SK-N-SH treated with all-trans-retinoic acid at 6 μM for 48 hours (cell line): ENCODE measurements at regions not wholly inside any gene's neighbourhood (a gene's known extent, or its start where the extent isn't known, plus 50 kb on each side); places are given as distances from the start of the nearest gene placed in this dataset.
"Not testable (repeated sequence)": the region's sequence is repeated elsewhere in the genome, so short reads cannot be mapped to it uniquely, and the experiment has no call there.

Experiments used
- ATAC-seq: fragments of 200-7000 bp; cut with Tn5 transposase; 3 replicates; pipeline ENCODE4 v1.9.1; 2020; ENCODE audit warnings: mild to moderate bottlenecking, moderate library complexity
- ARNTL ChIP-seq: fragments of 450-650 bp; formaldehyde crosslinking; IDR thresholded peaks from 2 replicates; pipeline ENCODE4 v1.5.0; 2020; ENCODE audit warnings: low read depth, mild to moderate bottlenecking, moderate library complexity, borderline replicate concordance
- BACH2 ChIP-seq: fragments of 250-450 bp; sonication (Bioruptor Pico); IDR thresholded peaks from 2 replicates; pipeline ENCODE4 v1.9.0; 2021; ENCODE audit warnings: mild to moderate bottlenecking, borderline replicate concordance
- CSDC2 ChIP-seq: fragments of 250-450 bp; sonication (Bioruptor Pico); IDR thresholded peaks from 2 replicates; pipeline ENCODE4 v1.5.0; 2020; ENCODE audit warnings: mild to moderate bottlenecking, moderate library complexity
- ESRRG ChIP-seq: fragments of 250-450 bp; sonication (Bioruptor Pico); IDR thresholded peaks from 2 replicates; pipeline ENCODE4 v1.6.1; 2021; ENCODE audit warnings: mild to moderate bottlenecking
- GLIS3 ChIP-seq: fragments of 250-450 bp; sonication (Bioruptor Pico); IDR thresholded peaks from 2 replicates; pipeline ENCODE4 v1.5.0; 2020; ENCODE audit warnings: mild to moderate bottlenecking, moderate library complexity
- ISL1 ChIP-seq: fragments of 250-450 bp; sonication (Bioruptor Pico); IDR thresholded peaks from 2 replicates; pipeline ENCODE4 v2.1.2; 2022; ENCODE audit warnings: mild to moderate bottlenecking, moderate library complexity
- OSR1 ChIP-seq: fragments of 250-450 bp; sonication (Bioruptor Pico); IDR thresholded peaks from 2 replicates; pipeline ENCODE4 v1.8.0; 2022; ENCODE audit warnings: moderate library complexity, mild to moderate bottlenecking, inconsistent platforms
- PPARA ChIP-seq: fragments of 250-450 bp; sonication (Bioruptor Pico); IDR thresholded peaks from 2 replicates; pipeline ENCODE4 v1.5.0; 2020; ENCODE audit warnings: mild to moderate bottlenecking, borderline replicate concordance
- RARB ChIP-seq: fragments of 250-450 bp; sonication (Bioruptor Pico); IDR thresholded peaks from 2 replicates; pipeline ENCODE4 v1.8.0; 2021; ENCODE audit warnings: mild to moderate bottlenecking, moderate library complexity
- SNAI2 ChIP-seq: fragments of 250-450 bp; sonication (Bioruptor Pico); IDR thresholded peaks from 2 replicates; pipeline ENCODE4 v1.5.0; 2020; ENCODE audit warnings: mild to moderate bottlenecking, moderate library complexity
- TCF4 ChIP-seq: fragments of 250-450 bp; sonication (Bioruptor Pico); IDR thresholded peaks from 2 replicates; pipeline ENCODE4 v1.8.0; 2021; ENCODE audit warnings: mild to moderate bottlenecking, moderate library complexity, borderline replicate concordance
- TOX ChIP-seq: fragments of 250-450 bp; sonication (Bioruptor Pico); IDR thresholded peaks from 2 replicates; pipeline ENCODE4 v1.8.0; 2021; ENCODE audit warnings: mild to moderate bottlenecking, moderate library complexity, borderline replicate concordance
- ZC3H10 ChIP-seq: fragments of 250-450 bp; sonication (Bioruptor Pico); IDR thresholded peaks from 2 replicates; pipeline ENCODE4 v1.5.1; 2021; ENCODE audit warnings: mild to moderate bottlenecking, moderate library complexity
- ZFP3 ChIP-seq: fragments of 250-450 bp; sonication (Bioruptor Pico); IDR thresholded peaks from 2 replicates; pipeline ENCODE4 v1.5.0; 2020; ENCODE audit warnings: mild to moderate bottlenecking, moderate library complexity
- ZFP30 ChIP-seq: fragments of 450-650 bp; formaldehyde crosslinking; IDR thresholded peaks from 2 replicates; pipeline ENCODE4 v1.5.0; 2022; ENCODE audit warnings: mild to moderate bottlenecking, moderate library complexity
- ZNF565 ChIP-seq: fragments of 450-650 bp; formaldehyde crosslinking; conservative IDR thresholded peaks from 2 replicates; pipeline ENCODE4 v1.5.0; 2020; ENCODE audit warnings: low read depth, mild to moderate bottlenecking, moderate library complexity
- ZNF70 ChIP-seq: fragments of 450-650 bp; formaldehyde crosslinking; IDR thresholded peaks from 2 replicates; pipeline ENCODE4 v1.5.0; 2020; ENCODE audit warnings: mild to moderate bottlenecking, moderate library complexity
- TF ChIP-seq, protein P1 (sequence below): fragments of 250-450 bp; sonication (Bioruptor Pico); IDR thresholded peaks from 2 replicates; pipeline ENCODE4 v1.5.0; 2020; ENCODE audit warnings: mild to moderate bottlenecking, moderate library complexity
- TF ChIP-seq, protein P2 (sequence below): fragments of 250-450 bp; sonication (Bioruptor Pico); IDR thresholded peaks from 2 replicates; pipeline ENCODE4 v1.5.1; 2020; ENCODE audit warnings: low read depth, mild to moderate bottlenecking, moderate library complexity
- TF ChIP-seq, protein P3 (sequence below): fragments of 250-450 bp; sonication (Bioruptor Pico); IDR thresholded peaks from 2 replicates; pipeline ENCODE4 v1.5.1; 2021; ENCODE audit warnings: mild to moderate bottlenecking, moderate library complexity
- TF ChIP-seq, protein P4 (sequence below): fragments of 250-450 bp; sonication (Bioruptor Pico); IDR thresholded peaks from 2 replicates; pipeline ENCODE4 v1.8.0; 2020; ENCODE audit warnings: mild to moderate bottlenecking, moderate library complexity, borderline replicate concordance

DNA sequence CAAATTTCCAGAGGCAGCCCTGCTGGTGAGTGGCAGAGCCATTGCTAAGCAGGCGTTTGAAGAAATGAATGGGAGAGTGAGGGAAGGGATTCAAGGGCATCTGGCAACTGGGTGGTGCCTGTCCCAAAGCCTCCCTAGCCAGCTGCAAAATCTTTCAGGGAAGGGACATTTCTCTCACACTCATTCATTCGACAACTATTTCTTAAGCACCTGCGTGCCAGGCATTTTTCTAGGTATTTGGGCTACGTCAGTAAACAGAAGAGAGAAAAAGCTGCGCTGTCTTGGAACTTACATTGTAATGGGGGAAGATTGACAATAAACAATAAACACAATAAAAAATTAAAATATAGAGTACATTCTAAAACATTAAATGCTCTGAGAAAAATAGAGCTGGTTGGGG is 301.9 kb upstream of the USP24 start:
- TF ChIP-seq ISL1 (CRISPR knock-in tag) (no peak), ZC3H10 (CRISPR knock-in tag) (no peak), ZFP3 (CRISPR knock-in tag) (no peak), TOX (no peak)
- ATAC-seq, result no peak

DNA sequence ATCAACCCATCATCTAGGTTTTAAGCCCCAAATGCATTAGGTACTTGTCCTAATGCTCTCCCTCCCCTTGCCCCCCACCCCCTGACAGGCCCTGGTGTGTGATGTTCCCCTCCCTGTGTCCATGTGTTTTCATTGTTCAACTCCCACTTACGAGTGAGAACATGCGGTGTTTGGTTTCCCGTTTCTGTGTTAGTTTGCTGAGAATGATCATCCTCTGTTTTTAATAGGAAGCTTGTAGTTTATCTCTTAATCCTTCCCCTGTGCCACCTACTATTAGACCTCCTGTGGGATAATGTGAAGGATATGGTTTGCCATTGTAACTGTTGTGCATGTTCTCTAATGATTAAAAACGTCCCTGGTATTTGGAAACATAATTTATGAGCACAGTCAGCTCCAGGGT is 299.4 kb upstream of the USP24 start:
- ATAC-seq, result not testable (repeated sequence)

DNA sequence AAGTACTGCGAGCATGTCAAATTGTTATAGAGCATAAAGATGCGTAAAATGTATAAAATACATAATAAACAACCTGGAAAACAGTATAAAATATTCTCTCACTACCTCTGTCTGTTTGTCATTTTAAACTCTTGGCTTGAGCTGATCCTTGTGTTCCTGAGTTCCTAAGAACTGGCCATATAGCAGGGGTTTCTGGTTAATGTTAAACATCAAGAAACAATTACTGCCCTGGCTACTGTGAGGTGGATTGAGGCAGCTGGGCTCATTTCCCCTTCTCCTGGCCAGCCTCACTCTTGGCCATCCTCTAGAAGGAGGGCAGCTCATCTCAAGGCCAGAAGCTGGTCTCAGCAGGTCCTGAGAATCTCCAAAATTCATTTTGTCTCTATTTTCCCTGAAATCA is 297.3 kb upstream of the USP24 start:
- ATAC-seq, result peak; percentile 36; the same call in 1 of the 3 replicates
- TF ChIP-seq, protein P1, sequence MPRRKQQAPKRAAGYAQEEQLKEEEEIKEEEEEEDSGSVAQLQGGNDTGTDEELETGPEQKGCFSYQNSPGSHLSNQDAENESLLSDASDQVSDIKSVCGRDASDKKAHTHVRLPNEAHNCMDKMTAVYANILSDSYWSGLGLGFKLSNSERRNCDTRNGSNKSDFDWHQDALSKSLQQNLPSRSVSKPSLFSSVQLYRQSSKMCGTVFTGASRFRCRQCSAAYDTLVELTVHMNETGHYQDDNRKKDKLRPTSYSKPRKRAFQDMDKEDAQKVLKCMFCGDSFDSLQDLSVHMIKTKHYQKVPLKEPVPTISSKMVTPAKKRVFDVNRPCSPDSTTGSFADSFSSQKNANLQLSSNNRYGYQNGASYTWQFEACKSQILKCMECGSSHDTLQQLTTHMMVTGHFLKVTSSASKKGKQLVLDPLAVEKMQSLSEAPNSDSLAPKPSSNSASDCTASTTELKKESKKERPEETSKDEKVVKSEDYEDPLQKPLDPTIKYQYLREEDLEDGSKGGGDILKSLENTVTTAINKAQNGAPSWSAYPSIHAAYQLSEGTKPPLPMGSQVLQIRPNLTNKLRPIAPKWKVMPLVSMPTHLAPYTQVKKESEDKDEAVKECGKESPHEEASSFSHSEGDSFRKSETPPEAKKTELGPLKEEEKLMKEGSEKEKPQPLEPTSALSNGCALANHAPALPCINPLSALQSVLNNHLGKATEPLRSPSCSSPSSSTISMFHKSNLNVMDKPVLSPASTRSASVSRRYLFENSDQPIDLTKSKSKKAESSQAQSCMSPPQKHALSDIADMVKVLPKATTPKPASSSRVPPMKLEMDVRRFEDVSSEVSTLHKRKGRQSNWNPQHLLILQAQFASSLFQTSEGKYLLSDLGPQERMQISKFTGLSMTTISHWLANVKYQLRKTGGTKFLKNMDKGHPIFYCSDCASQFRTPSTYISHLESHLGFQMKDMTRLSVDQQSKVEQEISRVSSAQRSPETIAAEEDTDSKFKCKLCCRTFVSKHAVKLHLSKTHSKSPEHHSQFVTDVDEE, result no peak
- TF ChIP-seq ZNF565 (CRISPR knock-in tag) (no peak), ZNF70 (CRISPR knock-in tag) (no peak), GLIS3 (CRISPR knock-in tag) (no peak)
- TF ChIP-seq, protein P2, sequence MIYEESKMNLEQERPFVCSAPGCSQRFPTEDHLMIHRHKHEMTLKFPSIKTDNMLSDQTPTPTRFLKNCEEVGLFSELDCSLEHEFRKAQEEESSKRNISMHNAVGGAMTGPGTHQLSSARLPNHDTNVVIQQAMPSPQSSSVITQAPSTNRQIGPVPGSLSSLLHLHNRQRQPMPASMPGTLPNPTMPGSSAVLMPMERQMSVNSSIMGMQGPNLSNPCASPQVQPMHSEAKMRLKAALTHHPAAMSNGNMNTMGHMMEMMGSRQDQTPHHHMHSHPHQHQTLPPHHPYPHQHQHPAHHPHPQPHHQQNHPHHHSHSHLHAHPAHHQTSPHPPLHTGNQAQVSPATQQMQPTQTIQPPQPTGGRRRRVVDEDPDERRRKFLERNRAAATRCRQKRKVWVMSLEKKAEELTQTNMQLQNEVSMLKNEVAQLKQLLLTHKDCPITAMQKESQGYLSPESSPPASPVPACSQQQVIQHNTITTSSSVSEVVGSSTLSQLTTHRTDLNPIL (CRISPR knock-in tag), result no peak
- TF ChIP-seq, all 23 proteins: peak for 0

DNA sequence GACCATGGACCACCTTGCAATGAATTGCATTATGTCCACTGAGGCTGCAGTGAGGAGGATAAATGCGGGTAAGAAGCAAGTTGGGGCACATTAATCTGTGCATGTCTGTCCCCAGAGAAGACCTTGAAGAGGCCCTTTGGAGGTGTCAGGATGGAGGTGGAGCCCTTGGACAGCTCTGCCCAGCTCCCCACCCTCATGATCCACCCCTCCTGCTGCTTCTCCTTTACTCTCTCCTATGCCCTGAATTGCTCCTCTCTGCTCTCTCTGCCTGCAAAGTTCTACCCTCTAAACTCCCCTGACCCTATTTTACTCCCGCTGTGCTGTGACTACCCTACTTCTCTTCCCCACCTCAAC is 292.4 kb upstream of the USP24 start:
- peak; percentile 22; the same call in 1 of the 3 replicates for ATAC-seq
- TF ChIP-seq, protein P2 (CRISPR knock-in tag), result no peak
- TF ChIP-seq ARNTL (no peak), ISL1 (CRISPR knock-in tag) (no peak), ESRRG (CRISPR knock-in tag) (no peak)
- TF ChIP-seq, protein P3, sequence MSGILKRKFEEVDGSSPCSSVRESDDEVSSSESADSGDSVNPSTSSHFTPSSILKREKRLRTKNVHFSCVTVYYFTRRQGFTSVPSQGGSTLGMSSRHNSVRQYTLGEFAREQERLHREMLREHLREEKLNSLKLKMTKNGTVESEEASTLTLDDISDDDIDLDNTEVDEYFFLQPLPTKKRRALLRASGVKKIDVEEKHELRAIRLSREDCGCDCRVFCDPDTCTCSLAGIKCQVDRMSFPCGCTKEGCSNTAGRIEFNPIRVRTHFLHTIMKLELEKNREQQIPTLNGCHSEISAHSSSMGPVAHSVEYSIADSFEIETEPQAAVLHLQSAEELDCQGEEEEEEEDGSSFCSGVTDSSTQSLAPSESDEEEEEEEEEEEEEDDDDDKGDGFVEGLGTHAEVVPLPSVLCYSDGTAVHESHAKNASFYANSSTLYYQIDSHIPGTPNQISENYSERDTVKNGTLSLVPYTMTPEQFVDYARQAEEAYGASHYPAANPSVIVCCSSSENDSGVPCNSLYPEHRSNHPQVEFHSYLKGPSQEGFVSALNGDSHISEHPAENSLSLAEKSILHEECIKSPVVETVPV (CRISPR knock-in tag), result no peak

DNA sequence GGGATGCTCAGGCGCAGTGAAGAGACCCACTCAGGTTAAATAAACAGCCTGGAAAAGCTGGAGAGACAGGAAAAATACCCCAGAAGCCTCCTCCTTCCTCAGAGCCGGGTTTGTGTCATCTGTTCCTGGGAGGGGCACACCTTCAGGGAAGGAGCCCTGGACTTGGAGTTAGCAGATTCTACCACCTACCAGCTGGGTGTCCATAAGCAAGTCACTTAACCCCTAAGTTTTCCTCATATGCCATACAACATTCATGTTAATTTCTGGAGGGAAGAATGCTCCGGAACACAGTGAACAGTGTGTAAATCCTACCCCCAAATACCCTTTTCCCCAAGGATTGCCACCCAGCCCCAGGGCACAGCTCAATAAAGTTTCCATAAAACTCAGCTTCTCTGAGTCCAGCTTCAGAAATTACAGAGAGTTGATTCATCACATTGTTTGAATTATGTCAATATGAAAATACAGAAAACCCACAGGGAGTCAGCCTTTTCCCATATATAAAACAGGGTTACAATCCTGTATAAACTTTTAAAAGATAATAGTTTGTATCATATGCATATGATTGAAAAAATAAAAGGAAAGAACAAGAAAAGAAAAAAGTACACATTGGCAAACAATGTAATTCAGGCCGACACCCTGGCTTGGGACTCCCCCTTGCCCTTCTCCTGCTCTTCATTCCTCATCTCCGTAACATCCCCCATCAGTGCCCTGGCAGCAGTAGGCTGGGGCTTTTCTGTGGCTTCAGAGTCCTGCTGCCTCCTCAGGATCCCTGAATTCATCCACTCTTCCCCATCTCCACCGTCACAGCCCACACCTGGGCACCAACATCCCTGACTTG is 291.8 kb upstream of the USP24 start:
- no peak for TF ChIP-seq ZNF70 (CRISPR knock-in tag)
- ATAC-seq, result peak; percentile 68

DNA sequence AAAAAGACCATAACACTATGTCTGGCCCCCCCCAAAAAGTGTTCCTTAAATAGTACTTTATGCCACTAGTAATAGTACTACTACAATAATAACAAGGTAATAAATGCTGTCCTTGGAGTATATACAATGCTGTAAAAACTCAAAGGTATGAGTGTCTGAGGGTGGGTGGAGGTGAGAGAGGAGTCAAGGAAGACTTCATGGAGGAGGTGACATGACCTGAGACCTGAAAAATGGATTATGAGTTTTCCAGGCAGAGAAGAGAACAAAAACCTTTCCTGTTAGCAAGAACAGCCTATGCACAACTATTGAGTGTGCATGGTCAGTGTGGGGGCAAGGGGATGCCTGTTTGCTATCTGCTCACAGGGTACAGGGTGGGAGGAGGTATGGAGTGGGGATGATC is 290.2 kb upstream of the USP24 start:
- TF ChIP-seq ZNF565 (CRISPR knock-in tag) (no peak), ZFP30 (CRISPR knock-in tag) (no peak), ISL1 (CRISPR knock-in tag) (no peak), ZNF70 (CRISPR knock-in tag) (no peak), GLIS3 (CRISPR knock-in tag) (no peak), RARB (CRISPR knock-in tag) (no peak), CSDC2 (CRISPR knock-in tag) (no peak), PPARA (no peak), TCF4 (CRISPR knock-in tag) (no peak), ARNTL (no peak), SNAI2 (CRISPR knock-in tag) (no peak), BACH2 (CRISPR knock-in tag) (no peak), OSR1 (CRISPR knock-in tag) (no peak)
- TF ChIP-seq, protein P4, sequence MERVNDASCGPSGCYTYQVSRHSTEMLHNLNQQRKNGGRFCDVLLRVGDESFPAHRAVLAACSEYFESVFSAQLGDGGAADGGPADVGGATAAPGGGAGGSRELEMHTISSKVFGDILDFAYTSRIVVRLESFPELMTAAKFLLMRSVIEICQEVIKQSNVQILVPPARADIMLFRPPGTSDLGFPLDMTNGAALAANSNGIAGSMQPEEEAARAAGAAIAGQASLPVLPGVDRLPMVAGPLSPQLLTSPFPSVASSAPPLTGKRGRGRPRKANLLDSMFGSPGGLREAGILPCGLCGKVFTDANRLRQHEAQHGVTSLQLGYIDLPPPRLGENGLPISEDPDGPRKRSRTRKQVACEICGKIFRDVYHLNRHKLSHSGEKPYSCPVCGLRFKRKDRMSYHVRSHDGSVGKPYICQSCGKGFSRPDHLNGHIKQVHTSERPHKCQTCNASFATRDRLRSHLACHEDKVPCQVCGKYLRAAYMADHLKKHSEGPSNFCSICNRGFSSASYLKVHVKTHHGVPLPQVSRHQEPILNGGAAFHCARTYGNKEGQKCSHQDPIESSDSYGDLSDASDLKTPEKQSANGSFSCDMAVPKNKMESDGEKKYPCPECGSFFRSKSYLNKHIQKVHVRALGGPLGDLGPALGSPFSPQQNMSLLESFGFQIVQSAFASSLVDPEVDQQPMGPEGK, result no peak
- no peak for ATAC-seq
